GM12874 (cell line): ENCODE measurements at regions not wholly inside any gene's neighbourhood (a gene's known extent, or its start where the extent isn't known, plus 50 kb on each side); places are given as distances from the start of the nearest gene placed in this dataset.

Source experiments
- TF ChIP-seq, protein P1 (sequence below): IDR thresholded peaks from 2 replicates; pipeline ENCODE4 v1.5.1; 2011; ENCODE audit warnings: low read depth, mild to moderate bottlenecking, control low read depth, low read length, moderate library complexity; ENCODE audit not compliant: insufficient read depth

DNA sequence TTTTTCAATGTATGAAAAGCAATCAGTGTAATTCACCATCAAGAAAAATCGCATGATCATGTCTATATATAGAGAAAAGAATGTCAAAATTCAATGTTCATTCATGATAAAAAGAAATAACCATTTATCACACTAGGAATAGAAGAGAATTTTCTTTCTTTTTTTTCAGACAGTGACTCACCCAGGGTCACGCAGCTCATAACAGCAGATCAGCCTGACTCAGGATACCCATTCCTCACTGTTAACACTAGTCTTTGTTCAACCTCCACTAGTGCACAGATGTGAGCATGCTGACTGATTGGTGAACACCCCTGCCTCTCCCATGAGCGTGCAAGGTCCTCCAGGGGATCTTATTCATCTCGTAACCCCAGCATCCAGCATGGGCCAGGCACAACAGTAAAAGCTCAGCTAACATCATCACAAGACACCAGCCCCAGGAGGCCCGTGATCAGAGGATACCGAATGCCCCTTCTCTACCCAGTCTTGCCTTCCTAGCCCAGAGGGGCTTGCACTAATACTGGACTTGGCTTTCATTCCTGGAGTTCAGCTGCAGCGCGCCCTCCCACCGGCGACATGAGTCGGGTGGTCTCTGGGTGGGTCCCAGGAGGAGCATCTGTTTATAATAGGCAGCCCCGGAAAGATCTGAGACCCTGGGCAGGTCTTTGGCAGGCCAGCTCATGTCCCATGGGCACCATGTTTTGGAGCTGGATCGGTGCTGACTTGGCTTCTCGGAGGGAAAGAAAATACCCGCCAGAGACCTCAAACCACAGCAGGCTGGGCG lies 539.5 kb upstream of the SLC10A2 start:
- TF ChIP-seq, protein P1, sequence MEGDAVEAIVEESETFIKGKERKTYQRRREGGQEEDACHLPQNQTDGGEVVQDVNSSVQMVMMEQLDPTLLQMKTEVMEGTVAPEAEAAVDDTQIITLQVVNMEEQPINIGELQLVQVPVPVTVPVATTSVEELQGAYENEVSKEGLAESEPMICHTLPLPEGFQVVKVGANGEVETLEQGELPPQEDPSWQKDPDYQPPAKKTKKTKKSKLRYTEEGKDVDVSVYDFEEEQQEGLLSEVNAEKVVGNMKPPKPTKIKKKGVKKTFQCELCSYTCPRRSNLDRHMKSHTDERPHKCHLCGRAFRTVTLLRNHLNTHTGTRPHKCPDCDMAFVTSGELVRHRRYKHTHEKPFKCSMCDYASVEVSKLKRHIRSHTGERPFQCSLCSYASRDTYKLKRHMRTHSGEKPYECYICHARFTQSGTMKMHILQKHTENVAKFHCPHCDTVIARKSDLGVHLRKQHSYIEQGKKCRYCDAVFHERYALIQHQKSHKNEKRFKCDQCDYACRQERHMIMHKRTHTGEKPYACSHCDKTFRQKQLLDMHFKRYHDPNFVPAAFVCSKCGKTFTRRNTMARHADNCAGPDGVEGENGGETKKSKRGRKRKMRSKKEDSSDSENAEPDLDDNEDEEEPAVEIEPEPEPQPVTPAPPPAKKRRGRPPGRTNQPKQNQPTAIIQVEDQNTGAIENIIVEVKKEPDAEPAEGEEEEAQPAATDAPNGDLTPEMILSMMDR: no peak

DNA sequence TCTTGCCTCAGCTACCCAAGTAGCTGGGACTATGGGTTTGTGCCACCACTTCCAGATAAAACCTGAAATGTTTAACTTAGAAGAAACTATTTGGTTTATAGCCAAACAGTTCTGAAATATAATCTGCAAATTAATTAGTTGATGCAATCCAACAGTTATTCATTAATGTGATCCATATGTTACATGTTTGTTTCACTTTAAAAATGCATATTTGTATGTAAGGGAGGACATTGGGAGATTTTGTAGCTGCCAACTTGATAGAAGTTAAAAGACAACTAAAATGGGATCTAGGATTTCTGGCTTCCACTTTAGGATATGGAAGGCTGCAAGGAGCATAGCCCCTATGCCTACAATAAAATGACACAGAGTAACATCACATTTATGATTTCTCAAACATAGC lies 532.5 kb upstream of the SLC10A2 start:
- TF ChIP-seq, protein P1: no peak

DNA sequence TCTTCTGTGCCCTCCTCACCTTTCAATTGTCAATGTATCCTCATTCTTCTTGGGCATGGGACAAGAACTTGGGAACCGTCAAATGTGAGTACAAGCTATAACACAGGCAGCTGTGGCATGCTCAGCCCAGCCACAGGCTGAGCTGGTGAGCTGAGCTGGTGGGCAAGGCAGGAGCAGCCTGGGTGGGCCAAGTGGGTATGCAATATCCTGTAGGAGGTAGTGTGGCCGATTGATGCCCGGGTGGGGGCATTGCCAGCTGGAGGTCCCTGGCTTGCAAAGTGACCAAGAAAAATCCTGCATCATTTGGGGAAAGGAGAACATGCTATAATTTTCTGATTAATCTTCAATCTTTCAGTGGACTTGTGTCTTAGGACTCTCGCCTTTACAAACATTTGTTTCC lies 507.2 kb upstream of the SLC10A2 start:
- TF ChIP-seq, protein P1: no peak

DNA sequence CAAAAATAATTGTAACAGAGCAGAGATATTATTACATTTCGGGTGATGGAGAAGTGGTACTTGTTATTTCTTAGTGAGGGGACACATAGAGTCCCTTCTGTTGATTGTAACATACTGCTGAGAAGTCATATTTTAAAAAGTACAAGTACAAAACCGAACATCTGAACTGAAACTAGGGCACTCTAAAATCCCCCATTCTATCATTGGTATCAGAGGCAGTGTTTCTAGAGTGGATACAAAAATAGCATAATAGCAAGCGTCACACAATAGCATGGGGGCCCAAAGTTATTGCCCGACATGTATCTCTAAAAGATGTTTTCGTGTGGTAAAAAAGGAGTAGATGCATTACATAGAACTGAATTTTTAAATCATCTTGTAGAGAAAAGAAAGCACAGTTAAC lies 502.1 kb upstream of the SLC10A2 start:
- TF ChIP-seq, protein P1: no peak

DNA sequence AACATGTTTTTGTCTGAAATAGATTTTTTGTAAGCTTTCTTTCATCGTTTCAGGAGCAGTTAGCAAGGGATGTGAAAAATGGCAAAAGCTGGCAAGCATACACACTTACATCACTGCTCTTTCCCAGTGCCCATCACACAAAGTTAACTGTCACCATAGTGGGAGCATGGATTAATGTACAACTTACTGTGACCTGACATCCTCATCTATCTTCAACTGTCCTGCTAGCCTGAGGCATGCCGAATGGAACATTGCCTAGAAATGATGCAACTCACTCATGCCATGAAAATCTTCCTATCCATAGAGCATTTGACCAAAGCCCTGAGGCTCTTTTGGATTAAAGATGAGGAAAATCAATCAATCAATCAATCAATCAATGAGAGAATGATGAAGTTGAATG lies 491.7 kb upstream of the SLC10A2 start:
- TF ChIP-seq, protein P1: no peak

DNA sequence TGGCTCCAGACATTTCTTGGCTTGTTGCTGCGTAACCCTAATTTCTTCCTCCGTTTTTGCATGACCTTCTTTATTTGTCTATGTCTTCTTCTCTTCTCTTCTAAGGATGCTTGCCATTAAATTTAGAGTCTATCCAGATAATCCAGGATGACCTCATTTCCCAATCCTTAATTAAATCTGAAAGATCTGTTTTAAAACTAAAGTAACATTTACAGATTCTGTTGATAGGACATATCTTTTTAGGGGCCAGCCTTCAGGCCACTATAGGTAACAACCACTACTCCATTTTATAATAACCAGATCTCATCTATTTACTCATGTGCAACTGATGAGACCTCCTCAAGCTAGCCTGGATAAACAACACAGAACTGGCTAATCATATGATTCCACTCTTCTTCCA lies 490.5 kb upstream of the SLC10A2 start:
- TF ChIP-seq, protein P1: no peak

DNA sequence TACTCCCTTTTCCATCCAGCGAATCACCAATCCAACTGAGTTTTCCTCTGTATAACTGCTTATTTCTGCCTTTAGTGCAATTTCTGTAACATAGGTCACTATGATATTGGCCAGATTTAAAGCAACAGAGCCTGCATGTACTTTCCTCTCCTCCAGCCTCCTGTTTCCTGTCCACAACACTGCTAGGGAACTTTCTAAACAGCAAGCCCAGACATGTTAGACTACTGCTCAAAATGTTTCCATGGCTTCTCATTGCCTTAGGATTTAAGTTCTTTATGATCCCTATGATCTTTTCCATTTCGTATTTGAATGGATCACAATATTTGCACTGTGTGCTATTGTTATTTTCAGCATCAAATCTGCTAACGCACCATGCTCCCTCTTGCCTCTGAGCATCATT lies 481.7 kb upstream of the SLC10A2 start:
- TF ChIP-seq, protein P1: no peak

DNA sequence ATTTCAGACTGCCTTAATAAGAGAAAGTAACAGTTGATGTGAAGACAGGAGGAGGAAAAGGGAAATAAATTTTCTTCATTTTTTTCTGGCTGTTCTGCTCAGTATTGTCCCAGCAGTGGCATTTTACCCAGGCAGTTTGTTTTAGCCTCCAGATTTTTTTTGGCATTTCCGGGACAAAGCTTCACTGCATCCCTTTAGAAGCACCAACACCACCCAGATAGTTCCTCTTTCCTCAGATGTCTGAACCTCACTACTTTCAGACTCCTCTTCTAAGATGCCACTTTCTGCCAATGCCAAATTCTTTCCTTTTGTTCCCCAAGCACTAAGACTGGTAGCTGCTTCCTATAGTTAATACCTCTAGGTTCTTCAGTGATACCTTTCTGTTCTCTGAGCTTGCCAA lies 480.1 kb upstream of the SLC10A2 start:
- TF ChIP-seq, protein P1: no peak
